ENCODE measurements at regions not wholly inside any gene's neighbourhood (a gene's known extent, or its start where the extent isn't known, plus 50 kb on each side); places are given as distances from the start of the nearest gene placed in this dataset.

GRCh38 chr2:167424221-167424620 is 535.9 kb downstream of the XIRP2 start:
- CTCF ChIA-PET: no interaction called here
- intact Hi-C loops (cut with micrococcal nuclease; ENCODE audit: unreplicated experiment): no loop called here
- BruUV-seq (replicated peaks): no TSS peak

GRCh38 chr2:167423731-167424130 is 535.5 kb downstream of the XIRP2 start:
- in situ Hi-C loops (cut with HindIII; ENCODE audit: low pct_unique_long_range_greater_than_20kb, low sequenced_read_pairs) (no loop called here), intact Hi-C loops (cut with micrococcal nuclease; ENCODE audit: unreplicated experiment) (no loop called here)
- Histone ChIP-seq H3K4me1 (ENCODE audit: control insufficient read depth, insufficient read depth, low read length) (no peaks in the 10 kb centered on the region), H3K9me3 (ENCODE audit: control insufficient read depth, insufficient read depth, low read depth, low read length) (no peaks in the 10 kb centered on the region), H3K36me3 (ENCODE audit: control insufficient read depth, insufficient read depth, low read length) (no peaks in the 10 kb centered on the region), H3K27ac (ENCODE audit: low read length) (no peak overlapping the region), H3K4me3 (ENCODE audit: low read depth in 2 of 2, low read length in 2 of 2) (no peak overlapping the region), H3K27me3 (ENCODE audit: control insufficient read depth, insufficient read depth, low read length) (no peaks in the 10 kb centered on the region)
- ATAC-seq: no peak
- BruUV-seq (replicated peaks): no TSS peak
- TF ChIP-seq TCF7L2 (IDR thresholded peaks at IDR 0.05; ENCODE audit: low read depth, low read length) (no peak), REST (IDR thresholded peaks at IDR 0.05; ENCODE audit: insufficient read depth in 1 of 2, low read depth in 2 of 2, low read length in 1 of 2) (no peak), SIN3A (IDR thresholded peaks at IDR 0.05; ENCODE audit: borderline replicate concordance, insufficient read depth, low read depth, low read length) (no peak), CTCF (IDR thresholded peaks at IDR 0.05) (no peak), POLR2AphosphoS5 (IDR thresholded peaks at IDR 0.05; ENCODE audit: low read depth, low read length) (no peak)
- DNase-seq (ENCODE audit: low read depth, low spot score): no peak
- POLR2A ChIA-PET: no interaction called here
- CTCF ChIA-PET: no interaction called here

More at GRCh38 chr2:167424221-167424620, 535.9 kb downstream of the XIRP2 start:
- POLR2A ChIA-PET: no interaction called here
- TF ChIP-seq SIN3A (IDR thresholded peaks at IDR 0.05; ENCODE audit: borderline replicate concordance, insufficient read depth, low read depth, low read length): no peak
- no peak for TF ChIP-seq CTCF (IDR thresholded peaks at IDR 0.05)
- TF ChIP-seq POLR2AphosphoS5 (IDR thresholded peaks at IDR 0.05; ENCODE audit: low read depth, low read length): no peak
- no peak for DNase-seq (ENCODE audit: low read depth, low spot score)
- Histone ChIP-seq H3K9me3 (ENCODE audit: control insufficient read depth, insufficient read depth, low read depth, low read length) (no peaks in the 10 kb centered on the region), H3K4me1 (ENCODE audit: control insufficient read depth, insufficient read depth, low read length) (no peaks in the 10 kb centered on the region), H3K27ac (ENCODE audit: low read length) (no peak overlapping the region), H3K4me3 (ENCODE audit: low read depth in 2 of 2, low read length in 2 of 2) (no peak overlapping the region), H3K36me3 (ENCODE audit: control insufficient read depth, insufficient read depth, low read length) (no peaks in the 10 kb centered on the region), H3K27me3 (ENCODE audit: control insufficient read depth, insufficient read depth, low read length) (no peaks in the 10 kb centered on the region)
- no peak for ATAC-seq
- in situ Hi-C loops (cut with HindIII; ENCODE audit: low pct_unique_long_range_greater_than_20kb, low sequenced_read_pairs): no loop called here
